ENCODE measurements at regions not wholly inside any gene's neighbourhood (a gene's known extent, or its start where the extent isn't known, plus 50 kb on each side); places are given as distances from the start of the nearest gene placed in this dataset.

GRCh38 chr6:138647006-138647405 is 126.6 kb upstream of the CCDC28A start:
- TF ChIP-seq SIN3A (conservative IDR thresholded peaks at IDR 0.05 in 1 of 2, IDR thresholded peaks at IDR 0.05 in 1 of 2; ENCODE audit: low read depth in 1 of 2, low read length in 2 of 2) = no peak
- no peak for TF ChIP-seq EZH2 (IDR thresholded peaks at IDR 0.05; ENCODE audit: low read depth, low read length, severe bottlenecking)
- TF ChIP-seq POLR2A (IDR thresholded peaks at IDR 0.05; ENCODE audit: control extremely low read depth in 1 of 2, low read depth in 2 of 2, low read length in 2 of 2) = no peak
- TF ChIP-seq SP1 (IDR thresholded peaks at IDR 0.05; ENCODE audit: low read depth, low read length) = no peak
- TF ChIP-seq EP300 (IDR thresholded peaks at IDR 0.05; ENCODE audit: borderline replicate concordance in 1 of 2, low read depth in 2 of 2, low read length in 2 of 2) = no peak
